ENCODE measurements at regions not wholly inside any gene's neighbourhood (a gene's known extent, or its start where the extent isn't known, plus 50 kb on each side); places are given as distances from the start of the nearest gene placed in this dataset.
"Not testable (repeated sequence)": the region's sequence is repeated elsewhere in the genome, so short reads cannot be mapped to it uniquely, and the experiment has no call there.

DNA sequence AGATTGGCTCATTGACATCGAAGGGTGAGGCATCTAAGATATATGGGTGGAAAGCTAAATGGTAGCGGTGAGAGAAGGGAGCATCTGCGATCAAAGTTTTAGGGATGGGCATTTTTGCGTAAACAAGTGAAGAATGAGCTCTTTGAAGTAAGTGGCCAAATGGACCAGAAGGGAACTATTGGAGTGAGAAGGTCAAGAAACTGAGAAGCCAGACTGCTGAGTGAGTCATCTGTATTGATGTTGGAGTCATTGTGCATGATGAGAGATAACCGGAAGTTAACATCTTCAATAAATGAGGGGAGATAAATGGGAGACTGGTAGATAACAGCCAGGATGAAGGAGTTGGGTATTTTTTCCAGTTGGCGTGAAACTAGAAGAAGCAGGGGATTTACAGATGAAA is 271.9 kb upstream of the PDE3A start:
- no peak for DNase-seq (ENCODE audit: extremely low read depth, low read depth)

DNA sequence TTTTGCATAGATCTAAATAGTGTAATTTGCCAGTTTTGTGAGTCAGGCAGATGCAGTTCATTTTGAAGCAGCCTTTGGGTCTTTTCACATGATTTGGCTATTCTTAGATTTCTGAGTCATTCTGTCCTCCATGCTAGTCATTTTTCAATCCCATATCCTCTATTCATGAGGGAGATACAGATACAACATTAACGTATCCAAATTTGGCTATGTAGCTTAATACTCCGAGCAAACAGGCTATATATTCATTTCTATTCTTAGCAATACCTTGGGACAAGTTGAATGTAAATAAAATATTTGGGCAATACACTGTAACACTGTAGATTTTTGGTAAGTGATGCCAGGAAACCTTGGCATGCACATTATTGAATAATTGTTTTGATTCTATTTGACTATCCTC is 270.7 kb upstream of the PDE3A start:
- DNase-seq (ENCODE audit: extremely low read depth, low read depth) = no peak

DNA sequence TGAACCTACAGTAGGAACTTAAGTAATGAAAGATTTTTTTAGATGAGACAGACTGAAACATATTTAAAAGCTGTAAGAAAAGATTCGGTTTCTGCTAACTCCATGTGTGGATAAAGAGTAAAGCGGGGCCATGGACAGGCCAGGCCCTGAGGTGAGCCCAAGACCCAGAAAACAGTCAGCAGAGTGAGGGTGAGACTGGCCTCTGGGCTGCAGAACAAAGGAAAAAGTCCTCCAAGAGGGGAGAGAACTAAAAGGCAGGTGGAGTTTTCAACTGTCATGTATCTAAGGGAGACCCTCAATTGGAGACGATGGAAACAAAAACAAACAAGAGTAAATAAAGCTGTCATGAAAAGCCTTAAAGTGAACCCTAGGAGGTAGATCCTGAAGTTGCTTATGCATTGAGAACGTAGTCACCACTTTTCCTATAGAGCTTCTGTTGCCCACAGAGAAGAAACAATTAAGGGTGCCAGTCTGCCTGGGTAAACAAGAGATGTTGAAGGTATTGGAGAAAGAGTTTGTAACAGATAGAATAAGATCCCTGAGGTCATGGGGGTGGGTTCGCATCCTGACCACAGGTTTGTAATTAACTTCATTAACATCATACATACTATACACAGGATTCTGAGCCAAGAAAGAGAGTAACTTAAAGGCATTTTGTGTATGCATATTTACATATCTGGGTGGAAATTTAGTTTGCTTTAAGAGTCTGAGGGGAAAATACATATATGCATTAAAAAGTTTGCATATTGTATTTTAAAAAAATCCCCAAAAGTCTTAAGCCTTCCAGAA is 268.7 kb upstream of the PDE3A start:
- DNase-seq (ENCODE audit: extremely low read depth, low read depth) = no peak

DNA sequence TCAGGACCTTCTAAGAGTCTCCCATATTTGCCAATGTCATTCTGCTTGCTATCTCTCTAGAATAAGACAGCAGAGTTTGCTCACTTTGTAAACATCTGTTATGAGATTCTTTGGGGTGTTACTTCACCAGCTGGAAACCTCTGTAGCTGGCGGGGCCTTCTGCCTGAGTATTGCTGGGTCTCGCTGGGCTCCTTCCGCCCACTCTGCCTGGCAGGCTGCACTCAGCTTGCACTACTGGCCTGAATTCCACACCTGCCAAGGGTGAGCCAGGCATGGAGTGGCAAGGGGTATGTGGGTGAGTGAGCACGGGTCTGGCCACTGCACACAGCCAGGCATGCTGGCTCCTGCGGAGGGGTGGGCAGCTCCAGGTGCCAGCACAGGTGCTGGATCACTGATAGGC is 267.3 kb upstream of the PDE3A start:
- DNase-seq (ENCODE audit: extremely low read depth, low read depth) = no peak

DNA sequence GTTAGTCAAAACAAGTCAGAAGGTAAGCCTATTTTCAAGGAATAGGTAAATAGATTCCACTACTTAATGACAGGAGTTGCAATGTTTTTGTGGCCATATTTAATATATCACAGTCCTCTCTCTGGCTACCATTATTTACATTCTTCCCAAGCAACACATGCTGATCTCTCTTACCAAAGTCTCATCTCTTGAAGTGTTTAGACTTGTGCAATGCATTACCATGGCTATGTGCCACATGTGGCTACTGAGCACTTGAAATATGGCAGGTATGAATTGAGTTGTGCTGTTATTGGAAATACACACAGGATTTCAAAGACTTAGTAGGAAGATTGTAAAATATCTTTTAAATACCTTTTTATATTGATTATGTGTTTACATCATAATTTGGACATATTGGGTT is 262.4 kb upstream of the PDE3A start:
- DNase-seq (ENCODE audit: extremely low read depth, low read depth) = no peak

DNA sequence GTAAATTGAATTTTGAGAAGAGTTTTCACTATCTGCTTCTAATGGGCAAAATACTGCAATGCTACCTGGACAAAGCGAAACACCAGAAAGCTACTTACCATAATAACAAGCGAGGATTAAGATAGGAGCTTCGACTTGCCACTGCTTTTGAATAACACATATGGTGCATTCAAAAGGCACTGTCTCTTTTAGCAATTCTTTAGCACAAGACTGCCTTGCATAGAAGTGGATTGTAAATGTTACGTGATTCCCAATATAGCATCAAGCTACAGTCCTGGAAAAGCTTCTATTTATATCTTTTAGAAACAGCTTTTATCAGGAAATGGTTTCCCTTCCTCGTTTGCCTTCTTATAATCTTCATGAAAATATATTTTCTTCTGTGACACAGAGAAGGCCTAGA is 258.7 kb upstream of the PDE3A start:
- DNase-seq (ENCODE audit: extremely low read depth, low read depth) = no peak

DNA sequence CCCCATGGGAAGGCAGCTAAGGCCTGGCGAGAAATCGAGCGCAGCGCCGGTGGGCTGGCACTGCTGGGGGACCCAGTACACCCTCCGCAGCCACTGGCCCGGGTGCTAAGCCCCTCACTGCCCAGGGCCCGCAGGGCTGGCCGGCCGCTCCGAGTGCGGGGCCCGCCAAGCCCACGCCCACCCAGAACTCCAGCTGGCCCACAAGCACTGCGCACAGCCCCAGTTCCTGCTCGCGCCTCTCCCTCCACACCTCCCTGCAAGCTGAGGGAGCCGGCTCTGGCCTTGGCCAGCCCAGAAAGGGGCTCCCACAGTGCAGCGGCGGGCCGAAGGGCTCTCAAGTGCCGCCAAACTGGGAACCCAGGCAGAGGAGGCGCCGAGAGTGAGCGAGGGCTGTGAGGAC is 253.0 kb upstream of the PDE3A start:
- DNase-seq (ENCODE audit: extremely low read depth, low read depth) = not testable (repeated sequence)

DNA sequence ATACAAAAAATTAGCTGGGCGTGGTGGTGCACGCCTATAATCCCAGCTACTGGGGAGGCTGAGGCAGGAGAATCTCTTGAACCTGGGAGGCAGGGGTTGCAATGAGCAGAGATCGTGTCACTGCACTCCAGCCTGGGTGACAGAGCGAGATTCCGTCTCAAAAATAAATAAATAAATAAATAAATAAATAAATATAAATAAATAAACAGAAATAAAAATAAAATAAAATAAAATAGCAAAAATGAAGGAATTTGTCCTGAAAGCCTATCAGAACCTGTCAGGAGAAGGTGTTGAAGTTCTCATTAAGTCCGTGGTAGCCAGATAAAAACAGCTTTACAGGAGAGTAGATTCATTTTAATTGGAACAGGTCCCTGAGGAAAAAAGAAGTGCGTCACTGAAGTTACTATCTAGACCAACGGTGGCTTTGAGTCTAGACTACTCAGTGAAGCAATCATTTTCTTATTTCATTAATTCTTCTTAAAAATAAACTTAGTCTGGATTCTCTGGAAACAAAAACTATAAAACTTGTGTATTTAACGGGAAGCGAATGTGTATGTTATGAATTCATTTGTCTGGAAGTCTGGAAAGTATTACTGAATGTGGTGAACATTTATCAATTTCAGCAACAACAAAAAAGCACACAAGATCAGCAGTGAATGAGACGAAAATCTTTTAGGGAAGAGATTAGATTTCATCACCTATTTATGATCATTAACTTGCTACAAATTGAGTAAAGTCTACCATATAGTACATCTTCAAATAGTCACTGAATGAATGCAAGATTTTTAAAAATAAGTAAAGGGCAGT is 248.5 kb upstream of the PDE3A start:
- no peak for DNase-seq (ENCODE audit: extremely low read depth, low read depth)

DNA sequence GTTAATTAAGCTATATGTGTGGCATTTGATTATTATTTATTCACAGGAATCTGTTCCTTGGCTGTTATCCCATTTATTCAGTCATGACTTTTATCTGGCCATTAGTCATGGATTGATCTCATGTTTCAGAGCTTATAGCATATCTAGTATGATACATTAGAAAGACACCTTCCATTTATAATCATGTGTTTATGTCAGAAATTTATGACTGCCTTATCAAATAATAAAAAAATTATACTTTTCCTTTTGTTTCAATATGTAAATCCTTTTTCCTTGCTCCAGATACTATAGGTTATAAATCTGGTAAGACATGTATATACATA is 248.0 kb upstream of the PDE3A start:
- DNase-seq (ENCODE audit: extremely low read depth, low read depth) = no peak

DNA sequence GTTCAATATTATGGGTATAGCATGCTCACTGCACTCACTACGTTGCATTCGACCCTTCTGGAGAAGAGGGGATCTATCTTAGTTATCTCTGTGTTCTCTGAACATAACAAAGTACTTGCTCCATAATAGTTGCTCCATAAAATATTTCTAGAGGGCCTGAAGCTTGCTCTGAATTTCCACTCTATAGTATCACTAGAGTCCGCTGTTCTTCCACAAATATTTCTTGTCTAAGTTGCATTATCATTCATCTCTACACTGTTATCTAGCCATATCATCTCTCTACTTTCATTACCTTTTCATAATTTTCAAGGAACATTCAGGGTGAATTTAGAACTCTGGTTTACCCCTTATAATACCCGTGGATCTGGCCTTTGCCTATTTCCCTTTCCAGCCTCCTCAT is 246.1 kb upstream of the PDE3A start:
- DNase-seq (ENCODE audit: extremely low read depth, low read depth) = no peak

DNA sequence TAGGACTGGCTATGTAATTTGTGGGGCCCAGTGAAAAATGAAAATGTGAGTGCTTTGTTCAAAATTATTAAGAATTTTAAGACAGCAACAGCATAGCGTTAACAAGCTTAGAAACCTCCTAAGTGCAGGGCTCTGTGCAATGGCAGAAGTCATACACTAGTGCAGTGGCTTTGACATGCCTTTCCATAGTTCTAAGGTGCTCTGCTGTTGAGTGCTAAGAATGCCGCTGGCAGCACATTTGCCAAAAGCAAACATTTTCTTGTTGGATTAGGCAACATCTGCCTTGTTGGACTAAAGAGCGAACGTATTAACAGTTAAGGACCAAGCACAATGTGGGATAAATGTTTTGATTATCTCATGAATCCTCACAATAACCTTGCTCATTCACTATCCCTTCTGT is 244.9 kb upstream of the PDE3A start:
- DNase-seq (ENCODE audit: extremely low read depth, low read depth) = no peak

DNA sequence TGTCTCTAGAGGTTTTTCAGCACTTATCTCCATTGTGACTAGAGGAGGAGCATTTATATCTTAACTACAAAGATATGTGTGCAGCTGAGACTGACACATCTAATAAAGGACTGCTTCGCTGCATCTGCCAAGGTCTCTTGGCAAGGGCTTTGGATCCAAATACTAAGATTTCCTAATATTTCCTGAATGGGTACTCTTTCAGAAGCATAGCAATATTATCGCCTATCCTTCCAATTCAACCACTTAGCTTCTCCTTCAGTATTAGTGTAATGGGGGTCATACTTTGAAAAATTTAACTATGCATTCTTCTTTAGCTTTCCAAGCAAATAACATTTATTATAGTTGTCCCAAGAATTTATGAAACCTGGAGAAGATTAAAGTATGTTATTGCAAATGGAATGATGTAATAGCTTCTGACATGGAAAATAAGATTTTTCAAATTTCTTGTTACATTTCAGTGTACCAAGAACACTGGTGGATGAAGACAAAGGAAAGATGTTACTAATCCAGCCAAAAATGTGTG is 243.0 kb upstream of the PDE3A start:
- DNase-seq (ENCODE audit: extremely low read depth, low read depth) = no peak

DNA sequence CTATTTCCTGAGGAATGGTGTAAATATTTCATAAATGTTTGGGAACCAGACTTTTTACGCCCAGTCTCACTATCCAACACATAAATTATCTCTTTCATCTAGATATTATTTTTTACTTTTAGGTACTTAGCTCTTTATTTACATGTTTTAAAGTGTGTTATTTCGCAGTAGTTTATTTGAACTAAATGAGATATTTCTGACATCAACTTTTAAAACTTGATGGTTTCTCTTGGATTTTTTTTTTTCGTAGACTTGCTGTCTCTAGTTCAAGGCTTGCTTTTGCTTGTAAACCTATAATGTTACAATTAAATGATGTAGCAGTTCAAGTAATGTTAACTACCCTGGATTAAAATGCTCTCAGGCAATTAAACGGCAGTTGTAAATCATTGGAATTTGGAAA is 241.7 kb upstream of the PDE3A start:
- DNase-seq (ENCODE audit: extremely low read depth, low read depth) = no peak

DNA sequence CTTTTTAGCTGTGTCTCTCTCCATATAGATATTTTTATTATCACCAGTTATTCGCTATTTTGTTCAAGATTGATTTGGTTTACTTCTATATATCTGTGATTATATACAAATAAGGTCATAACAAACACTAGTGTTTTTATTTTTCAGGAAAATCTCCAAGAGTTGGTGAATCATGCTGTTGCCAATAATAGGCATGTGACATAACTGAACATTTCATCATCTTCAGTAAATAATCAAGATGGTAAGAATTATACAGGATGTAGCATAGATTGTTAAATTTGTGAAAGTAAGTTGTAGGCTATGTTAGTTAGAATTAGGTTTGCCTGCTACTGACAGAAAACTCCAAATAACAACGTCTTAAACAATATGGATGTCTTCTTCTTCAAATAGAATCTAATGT is 240.9 kb upstream of the PDE3A start:
- no peak for DNase-seq (ENCODE audit: extremely low read depth, low read depth)

DNA sequence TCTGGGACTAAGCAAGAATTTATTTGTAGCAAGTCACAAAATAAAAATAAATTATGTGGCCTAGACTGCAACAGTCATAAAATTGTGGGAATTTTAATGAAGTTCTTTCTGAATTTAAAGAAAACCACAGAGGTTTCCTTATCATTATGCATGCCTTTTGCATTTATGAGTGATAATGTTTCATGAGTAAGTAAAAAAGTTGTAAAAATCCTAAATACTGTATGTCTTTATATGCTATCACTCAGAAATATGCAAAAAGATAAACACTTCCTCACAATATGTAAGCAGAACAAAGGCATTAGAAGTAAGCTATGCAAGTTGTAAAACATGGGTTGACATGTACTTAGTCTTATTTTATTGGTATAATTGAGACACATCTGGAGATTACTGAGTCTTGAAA is 239.4 kb upstream of the PDE3A start:
- no peak for DNase-seq (ENCODE audit: extremely low read depth, low read depth)

DNA sequence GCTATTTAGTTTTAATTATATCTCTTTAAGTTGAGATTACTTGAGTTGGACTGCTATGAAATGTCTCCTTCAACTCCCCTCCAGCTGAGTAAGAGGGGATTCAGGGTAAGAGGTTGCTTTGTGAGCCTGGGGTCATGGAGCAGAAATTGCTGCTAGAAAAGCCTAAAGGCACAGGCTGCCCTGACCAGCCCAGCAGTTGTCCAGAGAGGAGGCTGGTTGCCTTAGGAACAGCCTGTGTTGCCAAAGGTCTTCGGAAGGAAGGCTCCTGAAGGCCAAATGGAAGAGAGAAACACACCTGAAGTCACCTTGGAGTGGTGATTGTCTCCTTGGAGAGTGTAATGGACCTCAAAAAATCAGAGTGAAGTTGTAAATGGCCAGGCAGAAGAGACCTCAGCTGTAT is 235.5 kb upstream of the PDE3A start:
- no peak for DNase-seq (ENCODE audit: extremely low read depth, low read depth)

DNA sequence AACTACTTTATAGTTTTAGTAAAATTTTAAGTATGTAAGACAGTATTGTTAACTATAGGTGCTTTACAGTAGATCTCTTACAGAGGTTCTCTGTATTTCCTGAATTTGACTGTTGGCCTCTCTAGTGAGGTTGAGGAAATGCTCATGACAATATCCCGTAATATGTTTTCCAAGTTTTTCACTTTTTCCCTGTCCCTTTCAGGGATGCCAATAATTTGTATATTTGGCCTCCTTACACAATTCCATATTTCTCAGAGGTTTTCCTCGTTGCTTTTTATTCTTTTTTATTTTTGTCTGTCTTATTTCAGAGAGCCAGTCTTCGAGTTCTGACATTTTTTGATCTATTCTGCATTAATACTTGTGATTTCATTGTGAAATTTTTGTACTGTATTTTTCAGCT is 233.7 kb upstream of the PDE3A start:
- DNase-seq (ENCODE audit: extremely low read depth, low read depth) = no peak

DNA sequence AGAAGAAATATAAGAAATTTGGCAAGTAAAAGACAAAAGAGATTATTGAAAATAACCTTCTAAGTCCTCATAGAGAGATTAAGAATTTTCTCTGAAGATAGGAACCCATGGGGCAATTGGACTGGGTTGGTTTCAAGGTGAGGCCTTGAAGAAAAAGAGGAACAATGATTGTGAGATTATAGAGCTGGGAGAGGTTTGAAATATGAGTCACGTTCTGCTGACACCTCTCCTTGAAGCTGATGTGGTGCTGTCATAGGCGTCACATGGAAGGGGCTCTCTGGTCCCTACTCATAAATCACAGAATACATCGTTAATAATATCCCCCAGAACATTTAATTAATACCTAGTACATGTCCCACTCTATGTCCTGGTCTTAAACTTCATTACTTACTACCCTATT is 227.6 kb upstream of the PDE3A start:
- no peak for DNase-seq (ENCODE audit: extremely low read depth, low read depth)

DNA sequence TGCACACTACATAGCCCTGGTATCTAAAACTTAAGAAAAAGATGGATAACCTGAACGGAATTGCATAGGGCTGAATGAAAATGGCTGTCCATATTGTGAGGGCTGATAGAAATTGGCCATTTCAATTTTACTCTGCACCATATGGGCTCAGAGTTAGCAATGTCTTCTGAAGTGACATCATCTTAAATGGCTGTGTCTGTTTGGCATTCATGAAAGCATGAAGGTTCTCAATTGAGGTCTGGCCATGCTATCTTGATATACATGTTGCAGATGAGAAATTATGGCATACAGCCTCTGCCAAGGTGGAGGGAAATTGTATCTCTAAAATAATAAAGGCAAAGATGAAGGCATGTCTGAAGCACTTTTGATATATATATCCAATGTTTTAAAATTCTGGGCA is 226.0 kb upstream of the PDE3A start:
- no peak for DNase-seq (ENCODE audit: extremely low read depth, low read depth)

DNA sequence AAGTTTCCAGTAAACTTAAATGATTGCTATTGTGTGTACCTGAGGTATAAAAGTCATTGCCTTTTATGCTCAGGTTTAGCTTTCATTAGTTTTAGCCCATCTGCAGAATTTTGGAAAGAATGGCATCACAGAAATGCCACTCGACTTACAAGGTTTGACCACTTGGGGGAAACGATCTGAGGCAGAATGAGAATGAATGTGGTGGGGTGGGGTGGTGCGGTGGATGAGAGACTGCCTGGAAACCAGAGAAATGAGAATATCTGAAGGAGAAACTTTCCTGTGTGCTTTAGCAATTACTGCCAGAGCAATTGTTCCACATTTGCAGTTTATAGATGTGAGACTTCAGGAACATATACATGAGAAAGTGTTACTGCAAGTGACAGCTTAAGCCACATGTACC is 225.4 kb upstream of the PDE3A start:
- no peak for DNase-seq (ENCODE audit: extremely low read depth, low read depth)

DNA sequence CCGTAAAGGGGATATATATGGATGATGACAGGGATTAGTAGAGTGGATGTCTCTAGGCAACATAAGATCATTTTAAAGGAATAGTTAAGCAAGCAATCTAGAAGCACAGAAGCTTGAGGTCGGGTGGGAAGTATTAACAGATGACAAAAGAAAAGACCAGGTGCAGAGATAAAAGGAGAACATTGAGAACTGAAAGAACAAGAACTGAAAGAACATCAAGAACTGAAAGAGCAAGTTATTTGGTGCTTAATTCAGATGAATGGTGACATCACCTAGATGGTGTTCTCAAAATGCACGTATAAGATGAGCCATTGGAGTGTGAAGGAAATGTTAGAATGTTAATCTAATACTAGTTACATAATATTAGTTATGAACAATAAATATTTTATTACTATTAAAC is 224.0 kb upstream of the PDE3A start:
- no peak for DNase-seq (ENCODE audit: extremely low read depth, low read depth)

DNA sequence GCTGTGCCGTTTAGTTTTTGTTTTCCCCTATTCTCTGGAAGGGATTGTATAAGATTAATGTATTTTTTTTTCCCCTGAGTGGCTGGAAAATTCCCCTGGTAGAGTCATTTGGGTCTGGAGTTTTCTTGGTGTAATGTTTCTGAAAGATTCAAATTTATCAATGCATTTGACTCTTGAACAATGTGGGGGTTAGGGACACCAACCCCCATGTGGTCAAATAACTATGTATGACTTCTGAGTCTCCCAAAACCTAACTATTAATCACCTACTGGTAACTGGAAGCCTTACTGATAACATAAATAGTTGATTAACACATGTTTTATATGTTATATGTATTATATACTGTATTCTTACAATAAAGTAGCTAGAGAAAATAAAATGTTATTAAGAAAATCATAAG is 220.1 kb upstream of the PDE3A start:
- DNase-seq (ENCODE audit: extremely low read depth, low read depth) = no peak

All from NCI-H460 (cell line).